GM19240 (cell line): ENCODE measurements at regions not wholly inside any gene's neighbourhood (a gene's known extent, or its start where the extent isn't known, plus 50 kb on each side); places are given as distances from the start of the nearest gene placed in this dataset.

Experiments
- DNase-seq: peaks from one replicate; pipeline ENCODE4 v3.0.0; 2011; ENCODE audit warnings: low spot score; ENCODE audit not compliant: insufficient read length

GRCh38 chr12:115144425-115144824 is 460.4 kb upstream of the TBX3 start:
- no peak for DNase-seq

GRCh38 chr12:115140981-115141655 is 457.1 kb upstream of the TBX3 start:
- no peak for DNase-seq

- no peak for DNase-seq
Measured at GRCh38 chr12:115137812-115138521, 454.0 kb upstream of the TBX3 start.

GRCh38 chr12:115135800-115136211 is 451.8 kb upstream of the TBX3 start:
- DNase-seq = no peak

DNA sequence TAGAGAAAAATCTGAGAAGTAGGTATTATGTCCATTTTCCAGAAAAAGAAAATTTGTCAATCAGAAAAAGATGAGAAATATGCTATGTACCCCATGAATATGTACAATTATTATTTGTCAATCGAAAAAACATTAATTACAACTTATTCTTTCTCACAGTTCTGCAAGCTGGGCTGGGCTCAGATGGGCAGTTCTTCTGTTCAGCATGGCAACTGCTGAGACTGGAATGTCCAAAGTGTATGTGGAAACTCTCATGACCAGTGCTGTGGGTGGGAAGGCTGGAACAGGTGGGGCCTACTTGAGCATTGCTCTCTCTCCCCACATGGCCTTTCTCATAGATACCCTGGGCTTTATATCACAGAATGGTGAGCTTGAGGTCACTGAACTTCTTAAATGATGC is 450.3 kb upstream of the TBX3 start:
- no peak for DNase-seq

GRCh38 chr12:115132905-115133304 is 448.9 kb upstream of the TBX3 start:
- no peak for DNase-seq

DNA sequence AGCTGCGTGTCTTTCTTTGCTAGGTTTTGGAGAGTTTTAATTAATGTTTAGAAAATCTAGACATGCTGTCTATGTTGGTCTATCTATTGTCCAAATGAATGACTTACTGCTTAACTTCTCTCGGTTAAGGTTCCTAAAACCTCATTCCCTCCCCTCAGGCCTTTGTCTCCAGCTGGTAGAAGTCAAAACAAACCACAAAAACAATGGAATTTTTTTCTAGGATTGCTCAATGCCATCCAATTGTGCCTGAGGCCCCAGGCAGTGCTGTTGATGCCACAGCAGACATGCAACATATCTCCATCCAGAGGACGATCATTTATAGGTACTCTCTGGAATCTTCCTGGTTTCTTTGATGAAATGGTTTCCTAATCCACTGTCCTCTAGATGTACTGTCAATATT is 448.2 kb upstream of the TBX3 start:
- DNase-seq = no peak

DNA sequence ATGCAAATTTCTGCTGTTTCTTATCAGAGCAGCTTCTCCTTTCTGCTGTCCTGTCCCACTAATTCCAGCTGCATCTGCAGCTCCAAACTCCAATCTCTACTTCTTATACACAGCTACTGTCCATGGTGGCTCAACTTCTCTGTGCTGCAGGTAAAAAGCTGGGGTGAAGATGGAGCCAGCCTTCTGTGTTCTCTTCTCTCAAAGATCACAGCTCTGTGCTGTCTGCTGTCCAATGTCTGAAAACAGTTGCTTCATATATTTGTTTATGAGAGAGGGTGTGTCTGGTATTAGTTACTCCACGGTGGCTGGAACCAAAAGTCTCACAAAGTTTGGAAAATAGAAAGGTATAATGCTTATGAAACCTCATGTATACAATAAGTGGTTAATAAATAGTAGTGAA is 445.8 kb upstream of the TBX3 start:
- DNase-seq = no peak

DNA sequence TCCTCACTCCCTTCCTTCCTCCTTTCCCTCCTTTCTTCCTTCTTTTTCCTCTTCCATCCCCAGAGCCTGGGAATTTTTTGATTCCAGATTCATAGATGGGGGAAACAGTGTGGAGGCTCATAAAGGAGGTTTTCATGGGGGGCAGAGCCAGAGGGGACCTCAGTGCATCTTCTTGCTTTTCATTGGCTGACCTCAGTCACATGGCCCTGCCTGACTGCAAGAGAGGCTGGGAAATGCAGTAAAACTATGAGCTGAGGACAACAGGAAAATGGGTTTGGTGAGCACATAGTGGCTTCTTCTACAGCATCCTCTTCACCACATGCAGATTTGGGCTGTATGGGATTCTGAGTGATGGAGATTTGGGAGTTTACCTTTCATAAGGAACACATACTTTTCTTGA is 437.1 kb upstream of the TBX3 start:
- no peak for DNase-seq

DNA sequence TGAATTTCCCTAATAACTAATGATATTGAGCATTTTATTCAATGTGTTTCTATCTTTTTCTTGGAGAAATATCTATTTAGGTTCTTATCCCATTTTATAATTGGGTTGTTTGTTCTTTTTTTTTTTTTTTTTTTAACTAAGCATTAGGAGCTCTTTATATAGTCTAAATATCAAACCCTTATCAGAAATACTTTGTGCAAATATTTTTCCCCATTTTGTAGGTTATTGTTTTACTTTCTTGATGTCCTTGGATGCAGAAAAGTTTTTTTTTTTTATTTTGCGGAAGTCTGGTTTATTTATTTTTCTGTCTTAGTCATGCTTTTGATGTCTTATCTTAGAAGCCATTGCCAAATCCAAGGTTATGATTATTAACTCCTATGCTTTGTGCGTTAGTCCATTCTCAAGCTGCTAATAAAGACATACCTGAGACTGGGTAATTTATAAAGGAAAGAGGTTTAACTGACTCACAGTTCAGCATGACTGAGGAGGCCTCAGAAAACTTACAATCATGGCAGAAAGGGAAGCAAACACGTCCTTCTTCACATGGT is 434.3 kb upstream of the TBX3 start:
- DNase-seq = no peak

- no peak for DNase-seq
Measured at GRCh38 chr12:115114140-115114539, 430.2 kb upstream of the TBX3 start.

DNA sequence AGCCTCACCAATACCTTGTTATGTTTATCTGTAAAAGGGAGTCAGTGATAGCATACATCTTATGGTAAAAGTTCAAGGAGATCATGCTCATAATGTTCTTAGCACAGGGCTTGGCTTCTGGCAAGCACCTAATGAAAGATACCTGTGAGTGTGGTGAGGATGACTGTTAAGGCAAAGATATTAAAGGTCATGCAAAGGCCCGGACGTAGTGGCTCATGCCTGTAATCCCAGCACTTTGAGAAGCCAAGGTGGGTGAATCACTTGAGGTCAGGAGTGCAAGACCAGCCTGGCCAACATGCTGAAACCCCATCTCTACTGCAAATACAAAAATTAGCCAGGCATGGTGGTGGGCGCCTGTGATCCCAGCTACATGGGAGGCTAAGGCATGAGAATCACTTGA is 425.9 kb upstream of the TBX3 start:
- DNase-seq = no peak

GRCh38 chr12:115108129-115109100 is 424.4 kb upstream of the TBX3 start:
- DNase-seq = no peak

DNA sequence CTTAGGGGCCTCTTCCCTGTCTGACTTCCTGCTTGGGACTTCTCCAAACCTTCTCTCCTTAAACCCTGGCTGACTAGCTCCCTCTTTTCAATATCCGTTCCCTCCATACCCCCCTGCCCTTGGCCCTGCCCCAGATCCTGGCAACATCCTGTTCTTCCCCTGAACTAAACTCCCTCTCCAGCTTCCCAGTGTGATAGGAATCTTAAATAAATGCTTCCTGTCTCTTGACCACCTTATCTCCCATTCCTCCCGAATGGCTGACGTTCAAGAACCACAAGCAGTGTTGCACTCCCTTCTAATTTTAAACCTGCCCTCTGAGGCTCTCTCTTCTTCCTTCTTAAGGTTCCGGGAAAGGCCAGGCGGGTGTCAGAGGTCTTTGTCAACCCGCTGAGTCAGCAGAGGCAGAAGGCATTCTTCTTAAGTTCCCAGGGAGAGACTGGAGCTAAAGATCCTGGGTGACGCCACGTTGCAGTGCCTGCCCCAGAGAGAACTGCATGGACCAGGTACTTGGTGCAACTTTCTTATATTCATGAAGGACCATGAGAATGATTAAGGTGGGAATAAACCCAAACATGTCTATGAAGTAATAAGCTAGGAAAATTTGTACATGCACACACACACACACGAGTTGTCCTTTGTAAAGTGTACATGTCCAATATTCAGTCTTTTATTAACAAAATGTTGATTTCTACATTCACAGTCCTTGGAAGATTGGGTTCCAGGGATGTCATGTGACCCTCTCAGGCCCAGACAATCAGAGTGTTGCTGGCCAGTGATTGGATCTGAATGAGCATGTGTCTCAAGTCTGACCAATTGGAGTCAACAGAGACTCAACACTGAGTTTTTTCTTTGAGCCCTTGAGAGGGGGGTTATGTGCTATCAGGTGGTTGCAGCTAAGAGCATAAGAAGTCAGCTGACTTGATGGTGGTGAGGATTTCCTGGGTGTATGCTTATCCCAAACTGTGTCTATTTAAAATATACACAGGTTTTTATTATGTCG is 420.2 kb upstream of the TBX3 start:
- DNase-seq = no peak

DNA sequence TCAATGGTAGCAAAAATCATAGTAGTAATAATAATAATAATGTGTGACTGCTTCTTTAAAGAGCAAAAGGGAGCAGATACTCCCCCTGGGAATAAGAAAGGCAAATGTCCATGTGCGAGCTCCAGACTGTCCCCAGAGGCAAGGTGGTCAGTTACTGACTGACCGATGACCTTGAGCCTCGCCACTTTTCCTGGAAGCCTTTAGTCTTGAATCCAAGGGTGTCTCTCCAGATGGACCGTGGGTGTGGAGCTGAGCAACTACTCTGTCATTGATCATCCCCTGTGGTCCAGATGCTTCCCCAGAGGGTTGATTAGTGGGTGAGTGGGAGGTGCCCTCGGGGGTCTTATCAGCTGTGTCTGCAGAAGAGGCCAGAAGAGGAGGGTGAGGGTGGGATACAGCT is 418.5 kb upstream of the TBX3 start:
- no peak for DNase-seq

DNA sequence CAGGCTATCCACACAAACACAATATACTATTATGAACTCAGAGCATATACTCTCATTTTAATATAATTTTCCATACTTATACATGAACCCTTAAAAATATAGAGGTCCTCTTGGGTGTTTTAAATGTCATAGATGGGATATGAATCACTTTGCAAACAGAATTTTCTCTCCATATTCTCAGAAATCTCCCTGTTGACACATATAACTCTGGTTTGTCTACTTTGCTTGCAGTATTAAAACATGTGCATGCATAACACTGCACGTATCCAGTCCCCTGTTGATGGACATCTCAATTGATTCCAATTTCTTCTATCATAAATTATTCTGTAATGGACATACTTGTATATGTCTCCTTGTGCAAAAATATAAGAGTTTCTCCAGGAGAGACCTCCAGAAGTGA is 417.5 kb upstream of the TBX3 start:
- no peak for DNase-seq

DNA sequence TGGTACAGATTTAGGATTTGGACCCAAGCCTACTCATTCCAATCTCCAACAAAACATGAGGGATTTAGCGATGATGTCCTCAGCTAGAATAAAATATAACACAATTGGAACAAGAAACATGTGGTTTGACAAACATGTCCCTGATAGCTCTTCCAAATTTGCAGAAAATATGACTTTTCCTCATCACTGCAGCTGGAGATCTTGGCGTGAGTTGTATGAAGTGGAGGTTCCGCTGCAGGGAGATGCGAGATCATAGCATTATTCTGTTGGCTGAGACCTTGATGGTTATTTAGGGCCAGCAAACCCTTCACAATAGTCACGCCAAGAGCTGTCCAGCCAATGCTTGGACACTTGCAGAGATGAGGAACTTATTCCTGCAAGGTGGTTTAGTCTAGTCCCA is 413.4 kb upstream of the TBX3 start:
- no peak for DNase-seq

GRCh38 chr12:115096588-115097397 is 412.8 kb upstream of the TBX3 start:
- DNase-seq = no peak

- no peak for DNase-seq
Measured at GRCh38 chr12:115095073-115095748, 411.2 kb upstream of the TBX3 start.
